ENCODE measurements at regions not wholly inside any gene's neighbourhood (a gene's known extent, or its start where the extent isn't known, plus 50 kb on each side); places are given as distances from the start of the nearest gene placed in this dataset.

DNA sequence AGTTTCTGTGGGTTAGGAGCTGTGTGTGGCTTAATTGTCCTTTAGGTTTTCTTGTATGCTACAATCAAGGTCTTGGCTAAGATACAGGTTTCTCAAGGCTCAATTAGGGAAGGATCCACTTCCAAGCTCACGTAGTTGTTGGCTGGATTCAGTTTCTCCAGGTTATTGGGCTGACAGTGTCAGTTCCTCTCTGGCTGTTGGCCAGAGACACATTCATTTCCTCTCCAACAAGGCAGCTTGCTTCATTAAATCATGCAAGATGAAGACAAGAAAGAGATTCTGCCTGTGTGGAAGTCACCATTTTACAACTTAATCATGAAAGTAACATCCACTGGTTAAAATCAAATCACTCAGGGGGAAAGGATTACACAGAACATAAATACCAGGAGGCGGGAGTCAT lies 275.7 kb upstream of the KIF2A start:
- Histone ChIP-seq H2BK15ac (ENCODE audit: low read length) (no peak overlapping the region), H3K27ac (replicated peaks; ENCODE audit: low read length) (no peak overlapping the region), H3K9me3 (replicated peaks in 1 of 2; ENCODE audit: control insufficient read depth in 2 of 2, insufficient read depth in 1 of 2, low read depth in 1 of 2, low read length in 2 of 2) (no peaks in the 10 kb centered on the region), H3K14ac (ENCODE audit: low read length) (no peak overlapping the region), H3K4me2 (ENCODE audit: insufficient read depth, low read length, poor library complexity, severe bottlenecking) (no peak overlapping the region), H3K4ac (ENCODE audit: low read length) (no peak overlapping the region), H3K79me1 (ENCODE audit: low read depth, low read length) (no peaks in the 10 kb centered on the region), H2BK5ac (ENCODE audit: low read length) (no peak overlapping the region), H2BK120ac (ENCODE audit: low read depth, low read length) (no peak overlapping the region), H3K27me3 (ENCODE audit: control insufficient read depth in 3 of 3, insufficient read depth in 3 of 3, low read depth in 1 of 3, low read length in 3 of 3) (no peaks in the 10 kb centered on the region), H3K18ac (ENCODE audit: low read length) (no peak overlapping the region), H3K36me3 (replicated peaks in 1 of 2; ENCODE audit: control insufficient read depth in 2 of 2, insufficient read depth in 2 of 2, low read length in 2 of 2) (no peaks in the 10 kb centered on the region), H3K9ac (ENCODE audit: low read depth, low read length, poor library complexity) (no peak overlapping the region), H4K91ac (ENCODE audit: low read depth, low read length, poor library complexity) (no peak overlapping the region), H3K4me1 (ENCODE audit: control insufficient read depth in 2 of 2, insufficient read depth in 1 of 2, low read depth in 1 of 2, low read length in 2 of 2) (no peaks in the 10 kb centered on the region), H2AK5ac (ENCODE audit: low read depth, low read length) (no peak overlapping the region), H3K4me3 (ENCODE audit: low read length in 2 of 2) (no peak overlapping the region), H3K23ac (ENCODE audit: low read depth, low read length, poor library complexity) (no peak overlapping the region), H2AFZ (ENCODE audit: low read length) (no peak overlapping the region), H4K8ac (ENCODE audit: low read depth, low read length) (no peak overlapping the region), H2BK12ac (ENCODE audit: low read length) (no peak overlapping the region)
- WGBS, 2 donors (ENCODE audit: extremely low coverage in 2 of 2, insufficient read length in 2 of 2, insufficient replicate concordance in 1 of 2), result no CpG with 5 or more reads among the region's 2 CpGs
- DNase-seq (ENCODE audit: low spot score), result no peak

- H3K9ac ChIP-seq (ENCODE audit: low read depth, low read length, poor library complexity), result no peak overlapping the region
- no CpG with 5 or more reads among the region's 1 CpG for WGBS, 2 donors (ENCODE audit: extremely low coverage in 2 of 2, insufficient read length in 2 of 2, insufficient replicate concordance in 1 of 2)
- H3K4me2 ChIP-seq (ENCODE audit: insufficient read depth, low read length, poor library complexity, severe bottlenecking), result no peak overlapping the region
Observed at GRCh38 chr5:62038024-62038423, 268.0 kb upstream of the KIF2A start.

GRCh38 chr5:62041156-62041756 lies 264.8 kb upstream of the KIF2A start:
- Histone ChIP-seq H3K9me3 (replicated peaks in 1 of 2; ENCODE audit: control insufficient read depth in 2 of 2, insufficient read depth in 1 of 2, low read depth in 1 of 2, low read length in 2 of 2) (no peaks in the 10 kb centered on the region), H2BK15ac (ENCODE audit: low read length) (peak overlapping the region; percentile 9), H3K27ac (replicated peaks; ENCODE audit: low read length) (no peak overlapping the region), H3K4me2 (ENCODE audit: insufficient read depth, low read length, poor library complexity, severe bottlenecking) (no peak overlapping the region), H2AFZ (ENCODE audit: low read length) (no peak overlapping the region), H2AK5ac (ENCODE audit: low read depth, low read length) (no peak overlapping the region), H3K18ac (ENCODE audit: low read length) (no peak overlapping the region), H4K91ac (ENCODE audit: low read depth, low read length, poor library complexity) (no peak overlapping the region), H3K4me3 (ENCODE audit: low read length in 2 of 2) (no peak overlapping the region), H2BK12ac (ENCODE audit: low read length) (no peak overlapping the region), H3K4me1 (ENCODE audit: control insufficient read depth in 2 of 2, insufficient read depth in 1 of 2, low read depth in 1 of 2, low read length in 2 of 2) (peaks cover 0 to 15% of the 10 kb centered on the region in 2 donors), H3K79me1 (ENCODE audit: low read depth, low read length) (no peaks in the 10 kb centered on the region), H3K27me3 (ENCODE audit: control insufficient read depth in 3 of 3, insufficient read depth in 3 of 3, low read depth in 1 of 3, low read length in 3 of 3) (peaks cover 0 to 6% (median 0%) of the 10 kb centered on the region in 3 experiments), H3K14ac (ENCODE audit: low read length) (no peak overlapping the region), H3K23ac (ENCODE audit: low read depth, low read length, poor library complexity) (no peak overlapping the region), H3K4ac (ENCODE audit: low read length) (no peak overlapping the region), H2BK5ac (ENCODE audit: low read length) (no peak overlapping the region), H3K36me3 (replicated peaks in 1 of 2; ENCODE audit: control insufficient read depth in 2 of 2, insufficient read depth in 2 of 2, low read length in 2 of 2) (no peaks in the 10 kb centered on the region), H2BK120ac (ENCODE audit: low read depth, low read length) (no peak overlapping the region), H3K9ac (ENCODE audit: low read depth, low read length, poor library complexity) (no peak overlapping the region), H4K8ac (ENCODE audit: low read depth, low read length) (no peak overlapping the region)
- DNase-seq (ENCODE audit: low spot score), result no peak
- no CpG with 5 or more reads among the region's 5 CpGs for WGBS, 2 donors (ENCODE audit: extremely low coverage in 2 of 2, insufficient read length in 2 of 2, insufficient replicate concordance in 1 of 2)

More at GRCh38 chr5:62038024-62038423, 268.0 kb upstream of the KIF2A start:
- Histone ChIP-seq H3K18ac (ENCODE audit: low read length) (no peak overlapping the region), H3K23ac (ENCODE audit: low read depth, low read length, poor library complexity) (no peak overlapping the region), H2BK12ac (ENCODE audit: low read length) (no peak overlapping the region), H3K79me1 (ENCODE audit: low read depth, low read length) (no peaks in the 10 kb centered on the region), H3K4ac (ENCODE audit: low read length) (no peak overlapping the region), H3K14ac (ENCODE audit: low read length) (no peak overlapping the region), H3K36me3 (replicated peaks in 1 of 2; ENCODE audit: control insufficient read depth in 2 of 2, insufficient read depth in 2 of 2, low read length in 2 of 2) (no peaks in the 10 kb centered on the region), H4K91ac (ENCODE audit: low read depth, low read length, poor library complexity) (no peak overlapping the region), H2BK120ac (ENCODE audit: low read depth, low read length) (no peak overlapping the region), H2AK5ac (ENCODE audit: low read depth, low read length) (no peak overlapping the region), H3K27ac (replicated peaks; ENCODE audit: low read length) (no peak overlapping the region), H2BK15ac (ENCODE audit: low read length) (no peak overlapping the region), H2AFZ (ENCODE audit: low read length) (no peak overlapping the region), H3K4me1 (ENCODE audit: control insufficient read depth in 2 of 2, insufficient read depth in 1 of 2, low read depth in 1 of 2, low read length in 2 of 2) (peaks cover 0 to 10% of the 10 kb centered on the region in 2 donors), H3K9me3 (replicated peaks in 1 of 2; ENCODE audit: control insufficient read depth in 2 of 2, insufficient read depth in 1 of 2, low read depth in 1 of 2, low read length in 2 of 2) (no peaks in the 10 kb centered on the region), H4K8ac (ENCODE audit: low read depth, low read length) (no peak overlapping the region), H3K27me3 (ENCODE audit: control insufficient read depth in 3 of 3, insufficient read depth in 3 of 3, low read depth in 1 of 3, low read length in 3 of 3) (peaks cover 0 to 6% (median 0%) of the 10 kb centered on the region in 3 experiments), H3K4me3 (ENCODE audit: low read length in 2 of 2) (no peak overlapping the region), H2BK5ac (ENCODE audit: low read length) (no peak overlapping the region)
- no peak for DNase-seq (ENCODE audit: low spot score)

DNA sequence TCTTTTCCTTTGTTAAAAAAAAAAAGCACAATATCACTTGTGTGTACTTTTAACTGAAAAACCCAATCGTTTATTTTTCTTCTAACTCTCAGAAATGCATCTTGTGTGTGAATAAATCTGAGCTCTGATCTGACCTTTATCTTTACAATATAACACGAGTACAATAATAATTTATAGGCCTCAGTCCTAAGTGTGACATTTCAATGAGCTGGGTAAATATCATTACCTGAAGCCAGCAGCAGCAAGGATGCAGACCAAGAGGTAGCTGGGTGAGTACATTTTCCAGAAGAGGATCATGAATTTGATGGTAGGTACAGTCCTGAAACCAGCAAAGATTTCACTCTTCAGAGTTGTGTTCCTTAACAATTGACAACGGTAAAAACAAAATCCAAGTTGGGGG lies 264.0 kb upstream of the KIF2A start:
- no peak overlapping the region for H2BK120ac ChIP-seq (ENCODE audit: low read depth, low read length)
- peaks cover 0 to 15% of the 10 kb centered on the region in 2 donors for H3K4me1 ChIP-seq (ENCODE audit: control insufficient read depth in 2 of 2, insufficient read depth in 1 of 2, low read depth in 1 of 2, low read length in 2 of 2)
- no peak overlapping the region for H4K91ac ChIP-seq (ENCODE audit: low read depth, low read length, poor library complexity)
- no peak overlapping the region for H3K27ac ChIP-seq (replicated peaks; ENCODE audit: low read length)
- H3K18ac ChIP-seq (ENCODE audit: low read length), result no peak overlapping the region
- H3K79me1 ChIP-seq (ENCODE audit: low read depth, low read length), result no peaks in the 10 kb centered on the region
- H3K9ac ChIP-seq (ENCODE audit: low read depth, low read length, poor library complexity), result no peak overlapping the region
- H2BK12ac ChIP-seq (ENCODE audit: low read length), result no peak overlapping the region
- no peak overlapping the region for H2AFZ ChIP-seq (ENCODE audit: low read length)
- H2AK5ac ChIP-seq (ENCODE audit: low read depth, low read length), result no peak overlapping the region
- no peak overlapping the region for H3K14ac ChIP-seq (ENCODE audit: low read length)
- H2BK5ac ChIP-seq (ENCODE audit: low read length), result no peak overlapping the region
- no peaks in the 10 kb centered on the region for H3K9me3 ChIP-seq (replicated peaks in 1 of 2; ENCODE audit: control insufficient read depth in 2 of 2, insufficient read depth in 1 of 2, low read depth in 1 of 2, low read length in 2 of 2)
- no CpG with 5 or more reads among the region's 3 CpGs for WGBS, 2 donors (ENCODE audit: extremely low coverage in 2 of 2, insufficient read length in 2 of 2, insufficient replicate concordance in 1 of 2)
- no peak overlapping the region for H3K4me3 ChIP-seq (ENCODE audit: low read length in 2 of 2)
- H3K36me3 ChIP-seq (replicated peaks in 1 of 2; ENCODE audit: control insufficient read depth in 2 of 2, insufficient read depth in 2 of 2, low read length in 2 of 2), result no peaks in the 10 kb centered on the region
- H3K27me3 ChIP-seq (ENCODE audit: control insufficient read depth in 3 of 3, insufficient read depth in 3 of 3, low read depth in 1 of 3, low read length in 3 of 3), result peaks cover 0 to 6% (median 0%) of the 10 kb centered on the region in 3 experiments
- H4K8ac ChIP-seq (ENCODE audit: low read depth, low read length), result no peak overlapping the region
- no peak overlapping the region for H2BK15ac ChIP-seq (ENCODE audit: low read length)
- H3K4me2 ChIP-seq (ENCODE audit: insufficient read depth, low read length, poor library complexity, severe bottlenecking), result no peak overlapping the region
- no peak for DNase-seq (ENCODE audit: low spot score)
- H3K23ac ChIP-seq (ENCODE audit: low read depth, low read length, poor library complexity), result no peak overlapping the region
- no peak overlapping the region for H3K4ac ChIP-seq (ENCODE audit: low read length)
